ENCODE measurements at regions not wholly inside any gene's neighbourhood (a gene's known extent, or its start where the extent isn't known, plus 50 kb on each side); places are given as distances from the start of the nearest gene placed in this dataset.

GRCh38 chr7:13793926-13794325 is 195.5 kb downstream of the ETV1 start:
- intact Hi-C loops (cut with DNase I): no loop called here
- Histone ChIP-seq H3K36me3 (no peaks in the 10 kb centered on the region), H3K27me3 (no peaks in the 10 kb centered on the region), H3K4me3 (no peak overlapping the region), H3K4me1 (no peaks in the 10 kb centered on the region), H3K9me3 (no peaks in the 10 kb centered on the region), H3K27ac (no peak overlapping the region)
- 81 to 96% (median 89%) methylated on average over 4 of the region's 4 CpGs for WGBS, 4 donors
- DNase-seq (no peak), ATAC-seq (no peak)
- no peak for TF ChIP-seq CTCF (IDR thresholded peaks at IDR 0.05)
- TF ChIP-seq POLR2A (IDR thresholded peaks at IDR 0.05): no peak

- TF ChIP-seq CTCF (IDR thresholded peaks at IDR 0.05): no peak
- TF ChIP-seq POLR2A (IDR thresholded peaks at IDR 0.05): no peak
- no peak overlapping the region for H3K27ac ChIP-seq
- intact Hi-C loops (cut with DNase I): no loop called here
- no peaks in the 10 kb centered on the region for H3K4me1 ChIP-seq
- H3K36me3 ChIP-seq: no peaks in the 10 kb centered on the region
- no peaks in the 10 kb centered on the region for H3K9me3 ChIP-seq
- DNase-seq: no peak
- no peak for ATAC-seq
- no peaks in the 10 kb centered on the region for H3K27me3 ChIP-seq
- WGBS, 4 donors: 83 to 94% (median 86%) methylated on average over 2 of the region's 2 CpGs
- no peak overlapping the region for H3K4me3 ChIP-seq
Observed at GRCh38 chr7:13794581-13794980, 194.9 kb downstream of the ETV1 start.

GRCh38 chr7:13797545-13797944 is 191.9 kb downstream of the ETV1 start:
- Histone ChIP-seq H3K27ac (no peak overlapping the region), H3K9me3 (no peaks in the 10 kb centered on the region), H3K4me1 (no peaks in the 10 kb centered on the region), H3K4me3 (no peak overlapping the region), H3K36me3 (no peaks in the 10 kb centered on the region), H3K27me3 (no peaks in the 10 kb centered on the region)
- 43 to 57% (median 51%) methylated on average over 1 of the region's 1 CpG for WGBS, 4 donors
- ATAC-seq (no peak), DNase-seq (no peak)
- TF ChIP-seq CTCF (IDR thresholded peaks at IDR 0.05) (no peak), POLR2A (IDR thresholded peaks at IDR 0.05) (no peak)
- intact Hi-C loops (cut with DNase I): no loop called here

- no peak for TF ChIP-seq POLR2A (IDR thresholded peaks at IDR 0.05)
- TF ChIP-seq CTCF (IDR thresholded peaks at IDR 0.05): no peak
- DNase-seq: no peak
- Histone ChIP-seq H3K27me3 (no peaks in the 10 kb centered on the region), H3K4me3 (no peak overlapping the region), H3K36me3 (no peaks in the 10 kb centered on the region), H3K9me3 (no peaks in the 10 kb centered on the region), H3K4me1 (no peaks in the 10 kb centered on the region), H3K27ac (no peak overlapping the region)
- WGBS, 4 donors: 73 to 80% (median 76%) methylated on average over 6 of the region's 6 CpGs
- no peak for ATAC-seq
- intact Hi-C loops (cut with DNase I): no loop called here
Observed at GRCh38 chr7:13800694-13801448, 188.6 kb downstream of the ETV1 start.

All from heart left ventricle (tissue), 16 donors.